ENCODE measurements at regions not wholly inside any gene's neighbourhood (a gene's known extent, or its start where the extent isn't known, plus 50 kb on each side); places are given as distances from the start of the nearest gene placed in this dataset.

DNA sequence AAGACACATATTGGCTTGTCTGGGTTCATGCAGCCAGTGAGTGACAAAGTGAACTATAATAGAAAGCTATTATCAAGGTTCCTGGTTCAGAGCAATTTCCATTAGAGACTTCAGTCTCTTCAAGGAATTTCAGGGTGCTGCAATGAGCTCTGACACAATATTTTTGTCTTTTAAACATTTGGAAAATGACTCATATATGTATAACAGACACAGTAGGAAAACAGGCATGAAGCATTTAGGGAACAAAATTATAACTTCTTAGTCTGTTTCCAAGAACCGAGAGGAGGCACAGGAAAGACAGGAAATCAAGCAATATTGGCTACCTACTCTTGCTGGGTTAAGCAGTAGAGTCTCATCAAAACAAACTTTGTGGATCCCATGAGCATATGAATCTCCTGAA is 170.4 kb downstream of the PTPRC start:
- TF ChIP-seq, protein P1, sequence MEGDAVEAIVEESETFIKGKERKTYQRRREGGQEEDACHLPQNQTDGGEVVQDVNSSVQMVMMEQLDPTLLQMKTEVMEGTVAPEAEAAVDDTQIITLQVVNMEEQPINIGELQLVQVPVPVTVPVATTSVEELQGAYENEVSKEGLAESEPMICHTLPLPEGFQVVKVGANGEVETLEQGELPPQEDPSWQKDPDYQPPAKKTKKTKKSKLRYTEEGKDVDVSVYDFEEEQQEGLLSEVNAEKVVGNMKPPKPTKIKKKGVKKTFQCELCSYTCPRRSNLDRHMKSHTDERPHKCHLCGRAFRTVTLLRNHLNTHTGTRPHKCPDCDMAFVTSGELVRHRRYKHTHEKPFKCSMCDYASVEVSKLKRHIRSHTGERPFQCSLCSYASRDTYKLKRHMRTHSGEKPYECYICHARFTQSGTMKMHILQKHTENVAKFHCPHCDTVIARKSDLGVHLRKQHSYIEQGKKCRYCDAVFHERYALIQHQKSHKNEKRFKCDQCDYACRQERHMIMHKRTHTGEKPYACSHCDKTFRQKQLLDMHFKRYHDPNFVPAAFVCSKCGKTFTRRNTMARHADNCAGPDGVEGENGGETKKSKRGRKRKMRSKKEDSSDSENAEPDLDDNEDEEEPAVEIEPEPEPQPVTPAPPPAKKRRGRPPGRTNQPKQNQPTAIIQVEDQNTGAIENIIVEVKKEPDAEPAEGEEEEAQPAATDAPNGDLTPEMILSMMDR (IDR thresholded peaks at IDR 0.05), result no peak
- TF ChIP-seq POLR2A (IDR thresholded peaks at IDR 0.05), result no peak

Data from suprapubic skin (tissue), 3 donors.